Upper lobe of right lung (tissue), 1 donor: ENCODE measurements at regions not wholly inside any gene's neighbourhood (a gene's known extent, or its start where the extent isn't known, plus 50 kb on each side); places are given as distances from the start of the nearest gene placed in this dataset.

Experiments
- ATAC-seq: fragments of 200-7000 bp; cut with Tn5 transposase; one replicate; pipeline ENCODE4 v1.9.1; 2020; ENCODE audit warnings: mild to moderate bottlenecking, moderate library complexity
- DNase-seq: peaks from one replicate; pipeline ENCODE4 v3.0.0-alpha.2; 2020
- H3K27ac ChIP-seq: fragments of 200-600 bp; one replicate; pipeline ENCODE4 v1.8.0; 2022
- H3K27me3 ChIP-seq: fragments of 200-600 bp; one replicate; pipeline ENCODE4 v1.8.0; 2022; ENCODE audit warnings: mild to moderate bottlenecking
- H3K36me3 ChIP-seq: fragments of 200-600 bp; one replicate; pipeline ENCODE4 v1.8.0; 2022
- H3K4me1 ChIP-seq: fragments of 200-600 bp; one replicate; pipeline ENCODE4 v1.8.0; 2022
- H3K4me3 ChIP-seq: fragments of 200-600 bp; one replicate; pipeline ENCODE4 v1.8.0; 2022; ENCODE audit warnings: mild to moderate bottlenecking
- H3K9me3 ChIP-seq: fragments of 200-600 bp; one replicate; pipeline ENCODE4 v1.8.0; 2022
- CTCF ChIP-seq: fragments of 200-600 bp; IDR thresholded peaks from one replicate; pipeline ENCODE4 v1.8.0; 2022; ENCODE audit warnings: antibody characterized with exemption
- intact Hi-C: fragments of 100-400 bp; cut with DNase I; formaldehyde crosslinking; loops from one replicate; pipeline ENCODE4 v1.11.0; 2022
- donor health status: DM: no; HTN: yes; CAD: no; lungs with severe emphysema.

- no peaks in the 10 kb centered on the region for H3K9me3 ChIP-seq
- H3K36me3 ChIP-seq = no peaks in the 10 kb centered on the region
- no peak overlapping the region for H3K4me3 ChIP-seq
- no peaks in the 10 kb centered on the region for H3K27me3 ChIP-seq
- no peak overlapping the region for H3K27ac ChIP-seq
- intact Hi-C loops = no loop called here
- H3K4me1 ChIP-seq = no peaks in the 10 kb centered on the region
- TF ChIP-seq CTCF = no peak
- DNase-seq = no peak
- no peak for ATAC-seq
Observed at GRCh38 chr10:109270173-109270572, 653.1 kb downstream of the XPNPEP1 start.

DNA sequence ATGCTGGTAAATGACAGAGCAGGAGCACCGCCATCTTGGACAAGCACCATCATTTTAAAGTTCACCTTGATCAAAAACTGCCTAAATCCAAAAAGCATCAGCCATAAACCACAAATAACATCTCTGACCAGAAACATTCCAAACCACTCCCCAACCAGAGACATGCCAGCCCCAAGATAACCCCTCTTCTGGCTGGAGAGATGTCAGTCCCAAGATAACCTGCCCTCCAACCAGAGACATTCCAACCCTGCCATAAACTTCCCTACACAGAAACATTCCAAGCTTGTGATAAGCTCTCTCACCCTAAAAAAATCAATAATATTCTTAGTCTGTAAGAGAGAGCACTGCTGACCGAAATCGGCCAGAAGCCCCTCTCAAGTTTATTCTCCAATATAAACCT is 659.3 kb downstream of the XPNPEP1 start:
- Histone ChIP-seq H3K4me1 (no peaks in the 10 kb centered on the region), H3K27me3 (no peaks in the 10 kb centered on the region), H3K4me3 (no peak overlapping the region), H3K36me3 (no peaks in the 10 kb centered on the region), H3K9me3 (no peaks in the 10 kb centered on the region), H3K27ac (no peak overlapping the region)
- intact Hi-C loops = no loop called here
- DNase-seq (no peak), ATAC-seq (no peak)
- no peak for TF ChIP-seq CTCF

GRCh38 chr10:109261231-109261630 is 662.1 kb downstream of the XPNPEP1 start:
- Histone ChIP-seq H3K4me1 (no peaks in the 10 kb centered on the region), H3K36me3 (no peaks in the 10 kb centered on the region), H3K27me3 (no peaks in the 10 kb centered on the region), H3K9me3 (no peaks in the 10 kb centered on the region), H3K4me3 (no peak overlapping the region), H3K27ac (no peak overlapping the region)
- intact Hi-C loops = no loop called here
- TF ChIP-seq CTCF = no peak
- ATAC-seq (no peak), DNase-seq (no peak)

- intact Hi-C loops = no loop called here
- no peaks in the 10 kb centered on the region for H3K4me1 ChIP-seq
Observed at GRCh38 chr10:109259293-109259692, 664.0 kb downstream of the XPNPEP1 start.

GRCh38 chr10:109253306-109253705 is 670.0 kb downstream of the XPNPEP1 start:
- intact Hi-C loops = no loop called here
- H3K36me3 ChIP-seq = no peaks in the 10 kb centered on the region
- H3K4me1 ChIP-seq = no peaks in the 10 kb centered on the region
- H3K9me3 ChIP-seq = no peaks in the 10 kb centered on the region
- ATAC-seq (no peak), DNase-seq (no peak)
- no peak for TF ChIP-seq CTCF
- H3K4me3 ChIP-seq = no peak overlapping the region
- no peaks in the 10 kb centered on the region for H3K27me3 ChIP-seq
- no peak overlapping the region for H3K27ac ChIP-seq

More at GRCh38 chr10:109259293-109259692, 664.0 kb downstream of the XPNPEP1 start:
- Histone ChIP-seq H3K9me3 (no peaks in the 10 kb centered on the region), H3K36me3 (no peaks in the 10 kb centered on the region), H3K27ac (no peak overlapping the region), H3K4me3 (no peak overlapping the region), H3K27me3 (no peaks in the 10 kb centered on the region)
- no peak for DNase-seq
- ATAC-seq = no peak
- TF ChIP-seq CTCF = no peak

DNA sequence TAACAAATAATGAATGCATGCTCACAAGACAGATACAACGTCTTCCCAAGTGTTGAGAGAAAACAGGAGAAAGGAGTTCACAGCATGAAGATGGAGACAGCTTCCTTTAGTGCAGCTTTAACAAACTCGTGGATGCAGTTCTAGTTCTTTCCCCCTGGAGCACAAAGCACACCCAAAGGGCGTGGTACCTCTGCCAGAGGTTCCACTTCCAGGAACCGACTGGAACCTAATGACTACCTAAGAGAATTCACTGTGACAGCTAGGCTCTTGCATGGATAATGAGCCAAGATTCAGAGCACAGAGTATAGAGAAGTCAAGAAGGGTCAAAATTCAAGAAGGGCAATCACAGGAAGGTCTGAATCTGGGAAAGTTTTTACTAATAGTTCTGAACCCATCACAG is 673.2 kb downstream of the XPNPEP1 start:
- H3K4me1 ChIP-seq = no peaks in the 10 kb centered on the region
- DNase-seq = no peak
- no peak for ATAC-seq
- H3K4me3 ChIP-seq = no peak overlapping the region
- no peaks in the 10 kb centered on the region for H3K27me3 ChIP-seq
- H3K9me3 ChIP-seq = no peaks in the 10 kb centered on the region
- intact Hi-C loops = no loop called here
- H3K36me3 ChIP-seq = no peaks in the 10 kb centered on the region
- no peak overlapping the region for H3K27ac ChIP-seq
- TF ChIP-seq CTCF = no peak
